Heart left ventricle (tissue), 16 donors: ENCODE measurements at regions not wholly inside any gene's neighbourhood (a gene's known extent, or its start where the extent isn't known, plus 50 kb on each side); places are given as distances from the start of the nearest gene placed in this dataset.

Experiments
- ATAC-seq, 4 donors: fragments of 200-7000 bp; cut with Tn5 transposase; one replicate each; pipeline ENCODE4 v1.9.1; 2020 to 2022; ENCODE audit warnings: moderate library complexity in 4 of 4, mild to moderate bottlenecking in 3 of 4, moderate number of reproducible peaks in 1 of 4
- DNase-seq, 5 donors: peaks; one replicate each; pipeline ENCODE4 v3.0.0-alpha.2; 2020
- H3K27ac ChIP-seq, 12 donors: fragments of 200-600 bp; sonication (generic) in 4 of 12; one replicate each; pipeline versions ENCODE4 v1.5.0 to v1.8.0; 2016 to 2022; ENCODE audit warnings: mild to moderate bottlenecking in 2 of 12
- H3K27me3 ChIP-seq, 9 donors: fragments of 200-600 bp; sonication (generic) in 2 of 9; one replicate each; pipeline versions ENCODE4 v1.5.1 to v1.8.0; 2016 to 2022; ENCODE audit warnings: mild to moderate bottlenecking in 3 of 9
- H3K36me3 ChIP-seq, 9 donors: fragments of 200-600 bp; sonication (generic) in 2 of 9; one replicate each; pipeline versions ENCODE4 v1.5.0 to v1.8.0; 2018 to 2022; ENCODE audit warnings: mild to moderate bottlenecking in 2 of 9
- H3K4me1 ChIP-seq, 12 donors: fragments of 200-600 bp; sonication (generic) in 4 of 12; one replicate each; pipeline versions ENCODE4 v1.5.0 to v1.8.0; 2016 to 2022; ENCODE audit warnings: mild to moderate bottlenecking in 3 of 12
- H3K4me3 ChIP-seq, 12 donors: fragments of 200-600 bp; sonication (generic) in 4 of 12; one replicate each; pipeline versions ENCODE4 v1.5.0 to v1.8.0; 2017 to 2022; ENCODE audit warnings: mild to moderate bottlenecking in 9 of 12, moderate library complexity in 4 of 12
- H3K9me3 ChIP-seq, 12 donors: fragments of 200-600 bp; sonication (generic) in 4 of 12; one replicate each; pipeline versions ENCODE4 v1.5.0 to v1.8.0; 2016 to 2022; ENCODE audit warnings: mild to moderate bottlenecking in 1 of 12
- POLR2A ChIP-seq, 2 donors: fragments of 450-650 bp; IDR thresholded peaks; one replicate each; pipeline ENCODE4 v1.6.1; 2017; ENCODE audit warnings: antibody characterized with exemption in 2 of 2, mild to moderate bottlenecking in 2 of 2, moderate library complexity in 2 of 2
- WGBS, 4 donors: extraction: QIAGEN DNeasy Blood & Tissue Kit in 2 of 4; methylation state at CpG; one replicate each; pipeline versions ENCODE4 v1.1.5 to v1.1.7; 2013 to 2018; 5-methylcytosine and 5-hydroxymethylcytosine counted together
- intact Hi-C, 10 donors: fragments of 100-400 bp; cut with DNase I; formaldehyde crosslinking; loops; one replicate each; pipeline versions ENCODE4 v1.11.1 to v1.14.2; 2022
- TF ChIP-seq, protein P1 (sequence below), 12 donors: fragments of 200-600 bp; sonication (generic) in 4 of 12; IDR thresholded peaks; one replicate each; pipeline versions ENCODE4 v1.5.0 to v1.8.0; 2018 to 2022; ENCODE audit warnings: antibody characterized with exemption in 12 of 12, mild to moderate bottlenecking in 5 of 12
- donor health status: ischemic (EF 13 %, LVEDD 7.1; RV severe dilation, severe dysfunction).
- donor health status: healthy with polysubstance abuse.
- donor health status: DM: no; HTN: yes; CAD: no.
- donor health status: DM: no; HTN: no; CAD: no.
- donor health status: ischemic (EF 25% LVEDD 6.9; RV normal size, moderate dysfunction).
- donor health status: ischemic (EF 25% LVEDD 5.7; RV mildly dilated, moderate dysfunction).
- donor health status: healthy.
- donor health status: DM: yes; HTN: yes; CAD: no.
- donor health status: ischemic (EF 35%, LVEDD 5.7; RV mildly dilated, moderate dysfunction).
- donor health status: nonischemic (EF 11% LVEDD 7.7; RV severe dilation, severe dysfunction).
- donor health status: DM: yes; HTN: yes; CAD: no.
- donor health status: PGD.
- donor health status: ischemic (EF 29% LVEDD 5.4; RV normal size, mild dysfunction).
- donor health status: nonischemic (EF 23%, LVEDD 6.1; RV moderate dilation, normal function).

- Histone ChIP-seq H3K27ac (no peak overlapping the region), H3K27me3 (peaks cover 0 to 92% (median 31%) of the 10 kb centered on the region in 9 donors)
- TF ChIP-seq, protein P1, sequence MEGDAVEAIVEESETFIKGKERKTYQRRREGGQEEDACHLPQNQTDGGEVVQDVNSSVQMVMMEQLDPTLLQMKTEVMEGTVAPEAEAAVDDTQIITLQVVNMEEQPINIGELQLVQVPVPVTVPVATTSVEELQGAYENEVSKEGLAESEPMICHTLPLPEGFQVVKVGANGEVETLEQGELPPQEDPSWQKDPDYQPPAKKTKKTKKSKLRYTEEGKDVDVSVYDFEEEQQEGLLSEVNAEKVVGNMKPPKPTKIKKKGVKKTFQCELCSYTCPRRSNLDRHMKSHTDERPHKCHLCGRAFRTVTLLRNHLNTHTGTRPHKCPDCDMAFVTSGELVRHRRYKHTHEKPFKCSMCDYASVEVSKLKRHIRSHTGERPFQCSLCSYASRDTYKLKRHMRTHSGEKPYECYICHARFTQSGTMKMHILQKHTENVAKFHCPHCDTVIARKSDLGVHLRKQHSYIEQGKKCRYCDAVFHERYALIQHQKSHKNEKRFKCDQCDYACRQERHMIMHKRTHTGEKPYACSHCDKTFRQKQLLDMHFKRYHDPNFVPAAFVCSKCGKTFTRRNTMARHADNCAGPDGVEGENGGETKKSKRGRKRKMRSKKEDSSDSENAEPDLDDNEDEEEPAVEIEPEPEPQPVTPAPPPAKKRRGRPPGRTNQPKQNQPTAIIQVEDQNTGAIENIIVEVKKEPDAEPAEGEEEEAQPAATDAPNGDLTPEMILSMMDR (IDR thresholded peaks at IDR 0.05): no peak
- TF ChIP-seq POLR2A (IDR thresholded peaks at IDR 0.05): no peak
These were observed 121.3 kb downstream of the FAM53A start for GRCh38 chr4:1562771-1563170.

DNA sequence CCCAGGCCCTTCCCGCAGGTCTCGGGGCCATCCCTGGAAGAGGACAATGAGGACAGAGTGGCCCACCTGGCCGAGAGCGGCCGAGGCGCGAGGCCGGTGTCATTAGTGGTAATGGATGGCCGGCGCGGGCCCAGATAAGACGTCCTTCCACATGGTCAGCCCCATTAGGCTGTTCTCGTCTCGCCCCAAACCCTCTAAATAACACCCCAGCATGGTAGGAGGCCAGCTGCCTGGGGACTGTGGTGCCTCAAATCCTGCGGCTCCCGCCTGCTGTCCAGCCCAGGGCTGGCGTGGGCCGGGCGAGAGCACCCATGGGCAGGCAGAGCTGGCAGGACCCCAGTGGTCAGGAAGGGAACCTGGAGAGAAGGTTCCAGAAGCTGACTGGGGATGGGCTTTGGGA lies 121.7 kb downstream of the FAM53A start:
- no peaks in the 10 kb centered on the region for H3K9me3 ChIP-seq
- H3K27me3 ChIP-seq: peaks cover 0 to 90% (median 33%) of the 10 kb centered on the region in 9 donors
- ATAC-seq (no peak), DNase-seq (no peak)
- H3K4me3 ChIP-seq: no peak overlapping the region
- H3K36me3 ChIP-seq: no peaks in the 10 kb centered on the region
- no peak overlapping the region for H3K27ac ChIP-seq
- H3K4me1 ChIP-seq: no peaks in the 10 kb centered on the region
- WGBS, 4 donors: 78 to 84% (median 80%) methylated on average over 19 of the region's 19 CpGs
- intact Hi-C loops: no loop called here
- TF ChIP-seq, protein P1 (IDR thresholded peaks at IDR 0.05): no peak
- no peak for TF ChIP-seq POLR2A (IDR thresholded peaks at IDR 0.05)

More at GRCh38 chr4:1562771-1563170, 121.3 kb downstream of the FAM53A start:
- 78 to 85% (median 83%) methylated on average over 9 to 12 of the region's 12 CpGs for WGBS, 4 donors
- Histone ChIP-seq H3K4me1 (no peaks in the 10 kb centered on the region), H3K36me3 (no peaks in the 10 kb centered on the region), H3K9me3 (no peaks in the 10 kb centered on the region), H3K4me3 (no peak overlapping the region)
- peak in 1 of 5 donors; percentile 59 for DNase-seq
- no peak for ATAC-seq
- intact Hi-C loops: no loop called here

GRCh38 chr4:1561286-1561990 lies 122.7 kb downstream of the FAM53A start:
- Histone ChIP-seq H3K36me3 (no peaks in the 10 kb centered on the region), H3K27ac (no peak overlapping the region), H3K27me3 (peaks cover 8 to 93% (median 36%) of the 10 kb centered on the region in 9 donors), H3K9me3 (no peaks in the 10 kb centered on the region), H3K4me1 (peaks cover 0 to 5% (median 0%) of the 10 kb centered on the region in 12 donors), H3K4me3 (no peak overlapping the region)
- intact Hi-C loops: no loop called here
- 81 to 87% (median 84%) methylated on average over 19 to 26 of the region's 26 CpGs for WGBS, 4 donors
- DNase-seq: no peak
- no peak for TF ChIP-seq POLR2A (IDR thresholded peaks at IDR 0.05)
- TF ChIP-seq, protein P1 (IDR thresholded peaks at IDR 0.05): no peak
- no peak for ATAC-seq

DNA sequence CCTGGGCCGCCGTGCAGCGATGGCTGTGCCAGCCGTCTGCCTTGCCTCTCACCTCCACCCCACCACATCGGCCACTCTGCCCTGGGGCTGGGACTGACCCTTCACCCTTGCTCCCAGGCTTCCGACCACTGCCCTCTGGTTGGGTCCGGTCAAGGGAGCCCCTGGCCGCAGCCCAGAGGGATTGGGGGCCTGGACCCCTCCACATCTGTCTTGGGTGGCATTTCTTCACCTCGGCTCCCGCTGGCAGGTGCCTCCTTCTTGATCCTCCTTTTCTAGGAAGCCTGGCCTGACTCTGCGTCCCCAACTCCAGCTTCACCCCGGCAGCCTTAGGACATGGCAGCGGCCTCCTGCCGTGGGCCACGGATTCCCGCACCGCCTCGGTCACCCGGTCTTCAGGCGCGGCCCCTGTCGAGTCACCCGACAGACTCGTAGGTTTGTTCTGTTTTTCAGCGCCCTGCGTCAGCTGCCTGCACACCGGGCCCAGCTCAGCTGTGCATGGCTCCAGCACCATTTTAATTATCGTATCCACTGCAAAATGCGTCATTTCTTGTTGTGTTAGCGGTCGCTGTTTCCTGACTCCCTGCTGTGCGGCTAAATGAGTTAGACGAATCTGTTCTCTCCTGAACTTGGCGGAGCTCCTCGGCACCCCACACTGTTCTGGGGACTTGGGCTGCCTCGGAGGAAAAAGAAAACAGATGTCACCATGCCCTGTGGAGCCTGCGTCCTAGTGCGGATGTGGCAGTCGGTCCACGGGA lies 124.0 kb downstream of the FAM53A start:
- 87 to 89% (median 88%) methylated on average over 37 to 40 of the region's 40 CpGs for WGBS, 4 donors
- no peak for DNase-seq
- H3K4me3 ChIP-seq: no peak overlapping the region
- H3K9me3 ChIP-seq: no peaks in the 10 kb centered on the region
- H3K27me3 ChIP-seq: peaks cover 10 to 87% (median 30%) of the 10 kb centered on the region in 9 donors
- H3K4me1 ChIP-seq: peaks cover 0 to 6% (median 0%) of the 10 kb centered on the region in 12 donors
- TF ChIP-seq, protein P1 (IDR thresholded peaks at IDR 0.05): no peak
- no peak for TF ChIP-seq POLR2A (IDR thresholded peaks at IDR 0.05)
- ATAC-seq: no peak
- H3K27ac ChIP-seq: no peak overlapping the region
- no peaks in the 10 kb centered on the region for H3K36me3 ChIP-seq
- intact Hi-C loops: no loop called here
